AG09319 (cell line): ENCODE measurements at regions not wholly inside any gene's neighbourhood (a gene's known extent, or its start where the extent isn't known, plus 50 kb on each side); places are given as distances from the start of the nearest gene placed in this dataset.

ENCODE experiments used
- DNase-seq: peaks from one replicate; pipeline ENCODE4 v3.0.0-alpha.2; 2010; ENCODE audit warnings: low read depth; ENCODE audit errors: extremely low read depth
- TF ChIP-seq, protein P1 (sequence below): IDR thresholded peaks from 2 replicates; pipeline ENCODE4 v1.5.1; 2011; ENCODE audit warnings: low read depth, mild to moderate bottlenecking, inconsistent platforms, low read length, moderate library complexity

DNA sequence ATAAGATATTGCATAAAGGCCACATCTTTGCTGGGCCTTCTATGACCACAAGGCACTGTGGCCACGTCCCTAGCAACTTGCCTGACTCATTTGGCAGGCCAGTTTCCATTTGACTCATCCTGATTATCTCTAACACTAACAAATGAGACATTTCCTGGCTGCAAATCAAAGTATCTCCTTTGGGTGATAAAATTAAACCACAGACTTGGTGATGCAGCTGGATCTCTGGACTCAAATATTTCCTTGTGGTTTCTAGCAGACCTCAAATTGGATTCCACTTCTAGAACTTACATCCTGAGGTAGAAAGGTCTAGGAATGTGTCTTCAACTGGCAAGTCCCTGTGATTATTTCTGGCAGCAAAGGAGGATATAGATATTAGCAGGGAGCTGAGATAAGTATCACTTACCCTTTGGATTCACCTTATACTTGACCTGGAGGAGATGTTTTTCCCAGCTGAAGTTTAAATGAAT lies 167.9 kb upstream of the NXPH2 start:
- peak; percentile 10 for DNase-seq
- TF ChIP-seq, protein P1, sequence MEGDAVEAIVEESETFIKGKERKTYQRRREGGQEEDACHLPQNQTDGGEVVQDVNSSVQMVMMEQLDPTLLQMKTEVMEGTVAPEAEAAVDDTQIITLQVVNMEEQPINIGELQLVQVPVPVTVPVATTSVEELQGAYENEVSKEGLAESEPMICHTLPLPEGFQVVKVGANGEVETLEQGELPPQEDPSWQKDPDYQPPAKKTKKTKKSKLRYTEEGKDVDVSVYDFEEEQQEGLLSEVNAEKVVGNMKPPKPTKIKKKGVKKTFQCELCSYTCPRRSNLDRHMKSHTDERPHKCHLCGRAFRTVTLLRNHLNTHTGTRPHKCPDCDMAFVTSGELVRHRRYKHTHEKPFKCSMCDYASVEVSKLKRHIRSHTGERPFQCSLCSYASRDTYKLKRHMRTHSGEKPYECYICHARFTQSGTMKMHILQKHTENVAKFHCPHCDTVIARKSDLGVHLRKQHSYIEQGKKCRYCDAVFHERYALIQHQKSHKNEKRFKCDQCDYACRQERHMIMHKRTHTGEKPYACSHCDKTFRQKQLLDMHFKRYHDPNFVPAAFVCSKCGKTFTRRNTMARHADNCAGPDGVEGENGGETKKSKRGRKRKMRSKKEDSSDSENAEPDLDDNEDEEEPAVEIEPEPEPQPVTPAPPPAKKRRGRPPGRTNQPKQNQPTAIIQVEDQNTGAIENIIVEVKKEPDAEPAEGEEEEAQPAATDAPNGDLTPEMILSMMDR: no peak

DNA sequence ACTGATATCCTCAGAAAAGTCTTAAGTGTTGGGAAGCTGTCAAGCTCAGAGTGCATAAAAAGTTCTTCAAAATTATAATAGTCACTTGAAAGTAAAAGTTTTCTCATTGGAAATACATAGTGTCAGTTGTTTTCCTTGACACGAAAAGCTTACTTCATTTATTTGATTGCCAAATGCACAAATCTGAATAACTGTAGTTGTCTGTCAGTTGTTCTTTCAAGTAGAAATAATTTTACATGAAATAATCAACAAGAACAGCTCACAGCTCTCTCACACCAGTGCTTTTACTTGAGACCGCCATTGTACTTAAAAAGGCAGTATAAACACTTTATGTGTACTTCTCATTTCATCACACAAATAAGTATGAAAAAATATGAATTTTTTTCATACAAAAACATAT lies 163.3 kb upstream of the NXPH2 start:
- TF ChIP-seq, protein P1: no peak

GRCh38 chr2:138942466-138942865 lies 162.3 kb upstream of the NXPH2 start:
- no peak for DNase-seq
- TF ChIP-seq, protein P1: no peak

More for the DNA sequence above, 163.3 kb upstream of the NXPH2 start:
- no peak for DNase-seq

DNA sequence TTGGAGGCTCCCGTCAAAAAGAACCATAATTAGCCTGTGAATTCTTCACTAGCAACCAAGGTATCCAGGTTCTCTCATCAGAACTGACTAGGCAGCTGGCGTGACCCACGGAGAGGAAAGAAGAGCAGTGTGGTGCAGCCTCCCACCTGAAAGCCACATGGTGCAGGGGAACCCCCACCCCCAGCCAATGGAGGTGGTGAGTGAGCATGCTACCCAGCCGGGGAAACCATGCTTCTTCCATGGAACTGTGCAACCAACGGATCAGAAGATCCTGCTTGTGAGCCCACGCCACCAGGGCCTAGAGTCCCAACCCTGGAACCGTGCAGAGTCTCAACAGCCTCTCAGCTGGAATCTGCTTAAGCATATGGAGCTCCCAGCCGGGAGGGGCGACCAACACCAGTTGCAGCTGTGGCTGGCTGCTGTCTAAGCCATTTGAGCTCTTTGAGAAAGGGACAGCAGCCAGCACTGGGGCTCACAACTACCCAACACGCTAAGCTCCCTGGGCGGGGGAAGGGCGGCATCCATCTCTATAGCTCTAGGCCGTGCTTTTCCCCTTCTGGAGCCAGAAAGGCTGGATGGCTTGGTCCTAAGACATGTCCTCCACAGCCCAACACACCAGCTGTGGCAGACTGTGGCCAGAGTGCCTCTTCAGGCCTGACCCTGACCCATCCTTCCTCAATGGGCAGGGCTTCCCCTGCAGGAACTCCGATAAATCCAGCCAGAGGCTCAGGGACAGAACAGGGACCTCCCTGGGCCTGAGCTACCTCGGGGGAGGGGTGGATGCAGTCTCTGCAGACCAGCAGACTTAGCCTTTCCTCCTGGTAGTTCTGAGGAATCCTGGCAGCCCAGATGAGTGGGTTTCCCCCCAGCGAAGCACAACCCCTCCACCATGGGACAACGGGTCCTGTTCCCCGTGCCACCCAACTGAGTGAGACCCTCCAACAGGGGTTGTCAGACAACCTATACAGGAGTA lies 151.4 kb upstream of the NXPH2 start:
- TF ChIP-seq, protein P1: no peak
- no peak for DNase-seq

GRCh38 chr2:138930571-138930970 lies 150.4 kb upstream of the NXPH2 start:
- DNase-seq: no peak
- TF ChIP-seq, protein P1: no peak

DNA sequence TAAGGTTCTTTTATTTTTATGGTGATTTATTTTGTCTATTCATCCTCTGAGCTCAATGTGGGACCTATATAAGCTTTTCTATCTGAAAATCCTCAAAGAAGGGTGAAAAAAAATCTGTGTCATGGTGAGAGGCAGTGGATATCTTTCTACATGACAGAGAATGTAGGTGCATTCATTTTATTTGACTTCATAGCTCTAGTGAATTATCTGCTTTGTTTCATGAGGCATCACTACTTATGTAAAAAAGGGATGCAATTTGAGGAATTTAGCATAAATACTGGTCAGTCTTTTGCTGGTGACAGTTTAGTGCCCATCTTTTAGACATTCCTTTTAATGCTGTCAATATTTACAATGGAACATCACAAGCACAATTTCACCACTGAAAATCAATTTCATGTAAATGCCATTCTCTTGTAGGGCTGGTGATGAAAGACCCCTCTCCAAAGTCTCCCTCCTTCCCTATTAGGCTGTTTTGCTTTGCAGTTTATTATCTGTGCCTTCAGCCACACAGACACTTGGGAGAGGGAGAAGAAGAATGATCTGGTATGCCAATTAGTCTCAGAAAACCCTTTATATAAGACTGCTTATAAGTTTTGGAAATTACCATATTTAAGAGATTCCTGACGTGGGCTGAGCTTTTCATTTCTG lies 148.3 kb upstream of the NXPH2 start:
- TF ChIP-seq, protein P1: no peak
- DNase-seq: no peak
